H9 (cell line): ENCODE measurements at regions not wholly inside any gene's neighbourhood (a gene's known extent, or its start where the extent isn't known, plus 50 kb on each side); places are given as distances from the start of the nearest gene placed in this dataset.

Source experiments
- DNase-seq: peaks from one replicate; pipeline ENCODE4 v3.0.0-alpha.2; 2017
- H2AFZ ChIP-seq: one replicate; pipeline ENCODE4 v1.6.1; 2013; ENCODE audit warnings: mild to moderate bottlenecking, low read length, control low read depth, moderate library complexity
- H2AK5ac ChIP-seq: 2 replicates; pipeline ENCODE4 v1.6.1; 2013; ENCODE audit warnings: low read length, control low read depth, mixed read lengths; ENCODE audit not compliant: insufficient read length
- H2BK120ac ChIP-seq: one replicate; pipeline ENCODE4 v1.6.1; 2013; ENCODE audit warnings: low read depth, mild to moderate bottlenecking, low read length, control low read depth, inconsistent platforms; ENCODE audit not compliant: poor library complexity, severe bottlenecking
- H2BK12ac ChIP-seq: 2 replicates; pipeline ENCODE4 v1.6.1; 2013; ENCODE audit warnings: low read length, control low read depth, mixed read lengths, low read depth; ENCODE audit not compliant: insufficient read length
- H2BK15ac ChIP-seq: 2 replicates; pipeline ENCODE4 v1.6.1; 2013; ENCODE audit warnings: low read depth, low read length, control low read depth
- H2BK20ac ChIP-seq: one replicate; pipeline ENCODE4 v1.6.1; 2013; ENCODE audit warnings: low read depth, mild to moderate bottlenecking, low read length, control low read depth, inconsistent platforms; ENCODE audit not compliant: poor library complexity, severe bottlenecking
- H2BK5ac ChIP-seq: 2 replicates; pipeline ENCODE4 v1.6.1; 2013; ENCODE audit warnings: low read length, control low read depth, mixed read lengths; ENCODE audit not compliant: insufficient read length
- H3K14ac ChIP-seq: 2 replicates; pipeline ENCODE4 v1.6.1; 2013; ENCODE audit warnings: low read length, control low read depth; ENCODE audit not compliant: insufficient read depth
- H3K18ac ChIP-seq: 2 replicates; pipeline ENCODE4 v1.6.1; 2013; ENCODE audit warnings: low read depth, mild to moderate bottlenecking, mixed read lengths, low read length, control low read depth; ENCODE audit not compliant: insufficient read length
- H3K23ac ChIP-seq: 2 replicates; pipeline ENCODE4 v1.6.1; 2013; ENCODE audit warnings: low read length, control low read depth, mixed read lengths, low read depth; ENCODE audit not compliant: insufficient read length
- H3K23me2 ChIP-seq: 2 replicates; pipeline ENCODE4 v1.6.1; 2013; ENCODE audit warnings: low read depth, mild to moderate bottlenecking, mixed read lengths, low read length, control low read depth; ENCODE audit not compliant: insufficient read length, poor library complexity, severe bottlenecking
- H3K27ac ChIP-seq: 2 replicates; pipeline ENCODE4 v1.5.1; 2013; ENCODE audit warnings: low read length, control low read depth, mixed read lengths, low read depth; ENCODE audit not compliant: insufficient read length
- H3K27me3 ChIP-seq: 2 replicates; pipeline ENCODE4 v1.6.1; 2013; ENCODE audit warnings: low read length, control low read depth, inconsistent platforms; ENCODE audit not compliant: insufficient read depth
- H3K4ac ChIP-seq: 2 replicates; pipeline ENCODE4 v1.6.1; 2013; ENCODE audit warnings: low read depth, mild to moderate bottlenecking, control low read depth, inconsistent platforms, low read length, moderate library complexity
- H3K4me1 ChIP-seq: 2 replicates; pipeline ENCODE4 v1.6.1; 2013; ENCODE audit warnings: low read length, control low read depth, inconsistent platforms; ENCODE audit not compliant: insufficient read depth
- H3K4me2 ChIP-seq: 2 replicates; pipeline ENCODE4 v1.6.1; 2013; ENCODE audit warnings: low read length, control low read depth, mixed read lengths; ENCODE audit not compliant: insufficient read length, insufficient read depth
- H3K56ac ChIP-seq: 2 replicates; pipeline ENCODE4 v1.6.1; 2013; ENCODE audit warnings: low read depth, mild to moderate bottlenecking, mixed read lengths, low read length, control low read depth; ENCODE audit not compliant: insufficient read length
- H3K79me1 ChIP-seq: 2 replicates; pipeline ENCODE4 v1.6.1; 2013; ENCODE audit warnings: low read depth, mild to moderate bottlenecking, moderate library complexity, low read length, control low read depth, inconsistent platforms; ENCODE audit not compliant: insufficient read depth, poor library complexity, severe bottlenecking
- H3K79me2 ChIP-seq: 2 replicates; pipeline ENCODE4 v1.6.1; 2013; ENCODE audit warnings: low read length, control low read depth, inconsistent platforms; ENCODE audit not compliant: insufficient read depth
- H3K9ac ChIP-seq: 2 replicates; pipeline ENCODE4 v1.6.1; 2013; ENCODE audit warnings: low read length, control low read depth, mixed read lengths; ENCODE audit not compliant: insufficient read length; ENCODE audit errors: extremely low read depth
- H3K9me3 ChIP-seq: one replicate; pipeline ENCODE4 v1.6.1; 2013; ENCODE audit warnings: low read depth, low read length, inconsistent platforms; ENCODE audit not compliant: control insufficient read depth
- H3T11ph ChIP-seq: one replicate; pipeline ENCODE4 v1.6.1; 2013; ENCODE audit warnings: mild to moderate bottlenecking, low read length, control low read depth, inconsistent platforms
- H4K20me1 ChIP-seq: one replicate; pipeline ENCODE4 v1.6.1; 2013; ENCODE audit not compliant: control insufficient read depth, insufficient read length, insufficient read depth
- H4K5ac ChIP-seq: 2 replicates; pipeline ENCODE4 v1.6.1; 2013; ENCODE audit warnings: low read depth, mild to moderate bottlenecking, mixed read lengths, low read length, control low read depth; ENCODE audit not compliant: insufficient read length
- H4K8ac ChIP-seq: replicated peaks from 2 replicates; pipeline ENCODE4 v1.6.1; 2013; ENCODE audit warnings: low read length, control low read depth, mixed read lengths, low read depth; ENCODE audit not compliant: insufficient read length
- H4K91ac ChIP-seq: 2 replicates; pipeline ENCODE4 v1.6.1; 2013; ENCODE audit warnings: low read depth, mild to moderate bottlenecking, moderate library complexity, mixed read lengths, low read length, control low read depth; ENCODE audit not compliant: insufficient read length
- H3K27ac Mint-ChIP-seq, 3 experiments: 2 replicates in 2 of 3; 3 replicates in 1 of 3; pipeline ENCODE4 v1.8.0; 2020 to 2021; ENCODE audit warnings: mixed read lengths in 3 of 3, mild to moderate bottlenecking in 1 of 3, moderate library complexity in 1 of 3
- H3K27me3 Mint-ChIP-seq: 2 replicates; pipeline ENCODE4 v1.8.0; 2021; ENCODE audit warnings: low read depth, mild to moderate bottlenecking, moderate library complexity, mixed read lengths
- H3K36me3 Mint-ChIP-seq, 3 experiments: 2 replicates in 2 of 3; 3 replicates in 1 of 3; pipeline ENCODE4 v1.8.0; 2020 to 2021; ENCODE audit warnings: low read depth in 3 of 3, mixed read lengths in 3 of 3; ENCODE audit not compliant: insufficient read depth in 1 of 3
- H3K4me1 Mint-ChIP-seq, 2 experiments: 2 replicates each; pipeline ENCODE4 v1.8.0; 2020; ENCODE audit warnings: mixed read lengths in 2 of 2
- H3K4me3 Mint-ChIP-seq, 2 experiments: 2 replicates in 1 of 2; 3 replicates in 1 of 2; pipeline ENCODE4 v1.8.0; 2020 to 2021; ENCODE audit warnings: mild to moderate bottlenecking in 2 of 2, mixed read lengths in 2 of 2, moderate library complexity in 1 of 2
- H3K9me3 Mint-ChIP-seq, 2 experiments: 2 replicates in 1 of 2; 3 replicates in 1 of 2; pipeline ENCODE4 v1.8.0; 2020; ENCODE audit warnings: mild to moderate bottlenecking in 2 of 2, mixed read lengths in 2 of 2, moderate library complexity in 1 of 2
- CTCF ChIP-seq: fragments of 200-600 bp; sonication (generic); conservative IDR thresholded peaks from 3 replicates; pipeline ENCODE4 v1.8.0; 2021; ENCODE audit warnings: antibody characterized with exemption, mild to moderate bottlenecking
- WGBS: extraction: QIAGEN DNeasy Blood & Tissue Kit; methylation state at CpG from one replicate; pipeline ENCODE4 v1.1.7; 2013; ENCODE audit warnings: missing lambda C conversion rate, low lambda C conversion rate, mixed read lengths; ENCODE audit not compliant: insufficient read length; ENCODE audit errors: extremely low coverage; 5-methylcytosine and 5-hydroxymethylcytosine counted together

DNA sequence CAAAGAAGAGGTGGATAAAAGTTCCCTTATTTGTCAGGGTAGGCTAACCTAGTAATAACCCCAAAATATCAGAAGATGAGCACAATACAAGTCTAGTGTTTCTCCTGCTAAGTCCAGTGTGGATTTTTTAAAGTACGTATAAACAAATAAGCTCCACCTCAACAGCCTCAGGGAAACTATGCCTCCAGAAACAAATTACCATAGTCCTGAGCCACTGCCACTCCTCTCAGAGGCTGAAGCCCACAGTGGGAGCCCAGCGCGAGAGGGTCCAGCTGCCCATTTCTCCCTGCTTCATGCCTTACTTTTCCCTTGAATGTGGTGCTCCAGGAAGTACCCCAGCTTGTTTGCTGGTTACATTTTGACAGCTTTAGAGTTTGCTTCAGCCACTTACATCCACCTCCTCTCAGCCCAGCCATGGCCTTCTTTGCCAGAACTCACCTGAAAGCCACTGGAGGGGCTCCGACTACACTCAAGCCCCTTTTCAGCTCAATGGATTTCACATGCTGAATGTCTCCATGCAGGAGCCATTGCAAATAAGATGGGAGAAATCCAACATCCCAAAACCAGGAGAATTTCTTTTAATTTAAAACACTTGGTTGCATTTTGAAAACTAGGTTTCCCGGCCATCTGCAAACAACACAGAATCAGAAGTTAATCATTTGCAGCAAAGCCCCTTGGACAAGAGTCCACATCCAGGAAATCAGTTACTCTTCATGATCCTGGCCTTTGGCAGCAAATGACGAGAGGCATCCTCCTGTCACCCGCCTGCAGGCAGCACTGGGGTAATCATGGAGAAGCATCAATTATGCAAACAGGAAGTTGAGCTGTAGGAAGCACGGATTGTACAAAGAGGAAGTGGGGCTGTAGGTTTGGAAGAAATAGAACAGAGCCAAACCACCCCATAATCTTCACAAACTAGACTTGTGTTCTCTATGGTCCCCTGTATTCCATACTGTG, 138.1 kb downstream of the HERPUD2 start:
- Histone ChIP-seq H3K27ac (no peak overlapping the region), H3K56ac (no peak overlapping the region), H3K9ac (no peak overlapping the region), H4K8ac (no peak overlapping the region), H2BK5ac (no peak overlapping the region), H2BK12ac (no peak overlapping the region), H3K4me2 (no peak overlapping the region), H2BK20ac (no peak overlapping the region), H3K18ac (no peak overlapping the region), H3K9me3 (no peaks in the 10 kb centered on the region), H3K4me1 (no peaks in the 10 kb centered on the region), H3K27me3 (no peaks in the 10 kb centered on the region), H2AFZ (no peak overlapping the region), H3K4ac (no peak overlapping the region), H4K5ac (no peak overlapping the region), H3K23me2 (no peaks in the 10 kb centered on the region), H3T11ph (no peak overlapping the region), H2AK5ac (no peak overlapping the region), H4K91ac (no peak overlapping the region), H3K79me1 (no peaks in the 10 kb centered on the region), H3K23ac (no peak overlapping the region), H3K79me2 (no peaks in the 10 kb centered on the region), H3K14ac (no peak overlapping the region), H2BK15ac (no peak overlapping the region), H4K20me1 (no peaks in the 10 kb centered on the region), H2BK120ac (no peak overlapping the region)
- no CpG with 5 or more reads among the region's 8 CpGs for WGBS
- no peak overlapping the region for H3K4me3 Mint-ChIP-seq
- no peaks in the 10 kb centered on the region for H3K27me3 Mint-ChIP-seq
- H3K36me3 Mint-ChIP-seq, result no peaks in the 10 kb centered on the region
- H3K27ac Mint-ChIP-seq, result no peak overlapping the region
- no peaks in the 10 kb centered on the region for H3K4me1 Mint-ChIP-seq
- no peaks in the 10 kb centered on the region; a peak in 1 of 5 replicates for H3K9me3 Mint-ChIP-seq
- DNase-seq, result no peak
- no peak for TF ChIP-seq CTCF
